Fibroblast of mammary gland (primary cell): ENCODE measurements at regions not wholly inside any gene's neighbourhood (a gene's known extent, or its start where the extent isn't known, plus 50 kb on each side); places are given as distances from the start of the nearest gene placed in this dataset.

Experiments
- DNase-seq: peaks from one replicate; pipeline ENCODE4 v3.0.0-alpha.2; 2010; ENCODE audit warnings: low read depth
- H3K4me3 ChIP-seq: 2 replicates; pipeline ENCODE4 v1.5.1; 2011; ENCODE audit warnings: low read depth, mild to moderate bottlenecking, low read length, moderate library complexity; ENCODE audit not compliant: control insufficient read depth
- TF ChIP-seq, protein P1 (sequence below): conservative IDR thresholded peaks from 2 replicates; pipeline ENCODE4 v1.5.1; 2011; ENCODE audit warnings: low read depth, low read length, inconsistent platforms; ENCODE audit not compliant: control insufficient read depth, insufficient read depth

- TF ChIP-seq, protein P1, sequence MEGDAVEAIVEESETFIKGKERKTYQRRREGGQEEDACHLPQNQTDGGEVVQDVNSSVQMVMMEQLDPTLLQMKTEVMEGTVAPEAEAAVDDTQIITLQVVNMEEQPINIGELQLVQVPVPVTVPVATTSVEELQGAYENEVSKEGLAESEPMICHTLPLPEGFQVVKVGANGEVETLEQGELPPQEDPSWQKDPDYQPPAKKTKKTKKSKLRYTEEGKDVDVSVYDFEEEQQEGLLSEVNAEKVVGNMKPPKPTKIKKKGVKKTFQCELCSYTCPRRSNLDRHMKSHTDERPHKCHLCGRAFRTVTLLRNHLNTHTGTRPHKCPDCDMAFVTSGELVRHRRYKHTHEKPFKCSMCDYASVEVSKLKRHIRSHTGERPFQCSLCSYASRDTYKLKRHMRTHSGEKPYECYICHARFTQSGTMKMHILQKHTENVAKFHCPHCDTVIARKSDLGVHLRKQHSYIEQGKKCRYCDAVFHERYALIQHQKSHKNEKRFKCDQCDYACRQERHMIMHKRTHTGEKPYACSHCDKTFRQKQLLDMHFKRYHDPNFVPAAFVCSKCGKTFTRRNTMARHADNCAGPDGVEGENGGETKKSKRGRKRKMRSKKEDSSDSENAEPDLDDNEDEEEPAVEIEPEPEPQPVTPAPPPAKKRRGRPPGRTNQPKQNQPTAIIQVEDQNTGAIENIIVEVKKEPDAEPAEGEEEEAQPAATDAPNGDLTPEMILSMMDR = no peak
- DNase-seq = no peak
- no peak overlapping the region for H3K4me3 ChIP-seq
Observed at GRCh38 chr16:79411357-79411756, 189.2 kb downstream of the MAF start.

DNA sequence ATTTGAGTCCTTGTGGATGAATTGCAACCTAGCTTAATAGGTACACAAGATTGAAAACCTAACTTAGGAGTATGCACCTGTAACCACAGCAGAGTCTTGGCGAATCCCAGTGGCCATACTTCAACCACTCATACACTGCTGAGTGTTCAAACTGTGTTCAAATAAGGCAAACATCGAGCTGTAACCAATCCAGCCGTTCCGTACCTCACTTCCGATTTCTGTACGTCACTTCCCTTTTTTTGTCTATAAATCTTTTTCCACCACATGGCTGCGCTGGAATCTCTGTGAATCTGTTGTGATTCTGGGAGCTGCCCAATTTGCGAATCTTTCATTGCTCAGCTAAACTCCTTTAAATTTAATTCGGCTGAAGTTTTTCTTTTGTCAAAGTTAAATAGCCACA lies 190.6 kb downstream of the MAF start:
- TF ChIP-seq, protein P1 = no peak
- DNase-seq = no peak
- no peak overlapping the region for H3K4me3 ChIP-seq

DNA sequence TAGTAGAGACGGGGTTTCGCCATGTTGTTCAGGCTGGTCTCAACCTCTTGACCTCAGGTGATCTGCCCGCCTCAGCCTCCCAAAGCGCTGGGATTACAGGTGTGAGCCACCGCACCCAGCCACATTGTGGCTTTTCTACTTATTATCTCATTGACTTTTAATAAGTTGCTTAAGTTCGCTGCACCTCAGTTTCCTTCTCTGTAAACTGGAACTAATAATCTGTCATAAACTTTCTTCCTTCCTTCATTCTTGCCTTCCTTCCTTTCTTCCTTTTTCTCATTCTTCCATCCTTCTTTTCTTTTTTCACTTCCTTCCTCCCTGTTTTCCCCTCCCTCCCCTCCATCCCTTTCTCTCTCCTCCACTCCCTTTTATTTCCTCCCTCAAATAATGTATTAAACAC lies 192.2 kb downstream of the MAF start:
- no peak overlapping the region for H3K4me3 ChIP-seq
- TF ChIP-seq, protein P1 = no peak

GRCh38 chr16:79407461-79408135 lies 192.9 kb downstream of the MAF start:
- DNase-seq = no peak
- TF ChIP-seq, protein P1 = no peak
- no peak overlapping the region for H3K4me3 ChIP-seq

More for the DNA sequence above, 192.2 kb downstream of the MAF start:
- no peak for DNase-seq

GRCh38 chr16:79407005-79407404 lies 193.5 kb downstream of the MAF start:
- TF ChIP-seq, protein P1 = no peak
- no peak for DNase-seq
- no peak overlapping the region for H3K4me3 ChIP-seq

- no peak for DNase-seq
- no peak overlapping the region for H3K4me3 ChIP-seq
- TF ChIP-seq, protein P1 = no peak
Observed at GRCh38 chr16:79404571-79404970, 196.0 kb downstream of the MAF start.
